Activated CD4-positive, alpha-beta T cell treated with anti-CD3 and anti-CD28 coated beads for 24 hours (primary cell): ENCODE measurements at regions not wholly inside any gene's neighbourhood (a gene's known extent, or its start where the extent isn't known, plus 50 kb on each side); places are given as distances from the start of the nearest gene placed in this dataset.
"Not testable (repeated sequence)": the region's sequence is repeated elsewhere in the genome, so short reads cannot be mapped to it uniquely, and the experiment has no call there.

Experiments used
- DNase-seq, 2 donors: peaks; one replicate each; pipeline ENCODE4 v3.0.0-alpha.2; 2020; ENCODE audit warnings: low read depth in 2 of 2

- no peak for DNase-seq
These were observed 300.0 kb upstream of the ALG10B start for GRCh38 chr12:38016602-38017001.

DNA sequence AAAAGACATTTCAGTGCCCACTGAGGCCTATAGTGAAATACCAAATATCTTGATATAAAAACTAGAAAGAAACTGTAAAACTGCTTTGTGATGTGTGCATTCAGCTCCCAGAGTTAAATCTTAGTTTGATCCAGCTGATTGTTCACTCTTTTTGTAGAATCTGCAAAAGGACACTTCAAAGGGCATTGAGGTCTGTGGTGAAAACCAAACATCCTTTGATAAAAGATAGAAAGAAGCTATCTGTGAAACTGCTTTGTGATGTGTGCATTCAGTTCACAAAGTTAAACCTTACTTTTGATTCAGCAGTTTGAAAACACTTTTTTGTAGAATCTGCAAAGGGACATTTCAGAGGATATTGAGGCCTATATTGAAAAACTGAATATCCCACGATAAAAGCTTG is 290.7 kb upstream of the ALG10B start:
- no peak for DNase-seq

DNA sequence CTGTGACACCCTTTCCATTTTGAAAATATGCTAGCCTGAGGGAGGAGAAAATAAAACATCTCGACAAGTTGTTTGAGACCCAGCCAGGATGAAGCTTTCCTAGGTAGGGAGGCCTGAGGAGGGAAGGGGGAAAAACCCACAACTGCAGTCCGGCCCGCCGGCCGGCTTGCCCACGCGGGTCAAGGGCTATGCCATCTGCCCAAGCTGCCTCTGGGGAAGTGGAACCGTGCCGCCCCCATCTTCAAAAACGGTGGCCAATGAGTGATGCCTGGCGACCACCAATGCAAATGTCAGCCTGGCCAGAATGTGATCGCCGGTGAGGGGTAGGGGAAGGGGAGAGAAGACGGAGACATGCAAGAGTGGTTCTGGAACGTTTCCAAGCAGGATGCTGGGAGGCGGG is 263.5 kb upstream of the ALG10B start:
- no peak for DNase-seq

DNA sequence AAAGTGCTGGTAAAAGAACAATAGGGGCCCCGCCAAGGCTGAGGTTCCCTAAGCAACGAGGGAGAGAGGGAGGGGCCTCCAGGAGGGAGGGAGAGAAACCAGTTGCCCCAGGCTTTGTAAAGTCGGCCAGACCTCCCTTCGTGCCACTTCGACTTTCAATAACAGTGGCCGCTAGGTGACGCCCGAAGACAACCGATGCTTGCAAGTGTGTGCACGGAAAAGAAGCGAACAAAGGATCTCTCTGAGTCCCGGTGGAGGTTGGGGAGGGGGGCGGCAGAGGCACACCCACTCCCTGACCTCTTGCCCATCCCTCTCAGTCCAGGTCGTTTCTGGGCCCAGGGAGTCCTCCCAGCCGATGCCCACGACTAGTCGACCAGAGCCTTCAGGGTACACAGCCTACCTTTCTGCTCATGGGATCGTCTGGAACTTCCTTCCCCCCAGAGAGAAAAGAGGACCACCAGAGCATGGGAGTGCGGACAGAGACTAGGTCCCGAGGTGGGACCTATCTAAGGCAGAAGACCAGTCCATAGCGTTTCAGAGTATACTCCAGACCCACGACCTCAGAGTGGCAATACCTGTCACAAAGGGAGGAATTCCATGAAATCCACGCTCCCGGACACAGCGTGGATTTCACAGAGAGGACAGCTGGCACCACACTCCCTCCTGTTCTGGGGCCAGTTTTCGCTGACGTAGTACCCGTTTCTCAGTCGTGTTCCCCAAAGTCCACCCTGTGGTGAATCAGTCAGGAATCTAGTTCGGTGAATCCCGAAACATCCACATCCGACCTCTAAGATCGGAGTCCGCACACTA is 262.7 kb upstream of the ALG10B start:
- DNase-seq: no peak

DNA sequence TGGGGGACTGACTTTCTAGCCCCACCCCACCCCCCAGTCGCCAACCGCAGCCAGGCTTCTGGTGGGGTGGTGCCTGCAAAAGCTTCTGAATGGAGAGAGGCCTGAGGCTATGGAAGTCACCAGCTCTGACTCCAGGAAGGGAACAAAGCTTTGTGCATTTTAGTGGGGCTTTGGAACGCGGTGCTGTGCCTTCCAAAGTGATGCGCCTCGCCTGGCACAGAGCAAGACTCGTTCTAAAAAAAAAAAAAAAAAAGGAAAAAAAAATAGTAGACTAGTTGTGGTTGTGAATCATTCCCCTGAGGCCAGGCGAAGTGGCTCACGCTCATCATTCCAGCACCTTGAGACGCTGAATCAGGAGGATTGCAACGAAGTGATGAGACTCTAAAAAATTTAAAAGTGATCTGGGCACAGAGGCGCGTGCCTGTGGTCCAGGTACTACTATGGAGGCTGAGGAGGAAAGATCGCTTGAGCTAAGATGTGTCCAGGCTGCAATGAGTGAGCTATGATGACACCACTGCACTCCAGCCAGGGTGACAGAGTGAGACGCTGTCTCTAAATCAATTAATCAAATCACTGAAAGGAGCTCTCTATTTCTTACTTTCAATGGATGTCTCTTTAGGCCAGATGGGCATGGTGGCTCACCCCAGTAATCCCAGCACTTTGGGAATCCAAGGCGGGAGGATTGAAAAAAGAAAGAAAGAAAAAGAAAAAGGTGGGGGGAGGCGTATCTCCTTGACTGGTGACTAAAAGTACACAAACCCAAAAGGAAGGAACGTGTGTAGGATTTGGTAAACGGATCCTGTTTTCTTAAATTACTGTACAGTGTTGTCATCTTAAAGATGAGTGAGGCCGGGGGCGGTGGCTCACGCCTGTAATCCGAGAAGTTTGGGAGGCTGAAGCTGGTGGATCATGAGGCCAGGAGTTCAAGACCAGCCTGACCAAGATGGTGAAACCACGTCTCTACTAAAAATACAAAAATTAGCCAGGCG is 259.6 kb upstream of the ALG10B start:
- no peak for DNase-seq

DNA sequence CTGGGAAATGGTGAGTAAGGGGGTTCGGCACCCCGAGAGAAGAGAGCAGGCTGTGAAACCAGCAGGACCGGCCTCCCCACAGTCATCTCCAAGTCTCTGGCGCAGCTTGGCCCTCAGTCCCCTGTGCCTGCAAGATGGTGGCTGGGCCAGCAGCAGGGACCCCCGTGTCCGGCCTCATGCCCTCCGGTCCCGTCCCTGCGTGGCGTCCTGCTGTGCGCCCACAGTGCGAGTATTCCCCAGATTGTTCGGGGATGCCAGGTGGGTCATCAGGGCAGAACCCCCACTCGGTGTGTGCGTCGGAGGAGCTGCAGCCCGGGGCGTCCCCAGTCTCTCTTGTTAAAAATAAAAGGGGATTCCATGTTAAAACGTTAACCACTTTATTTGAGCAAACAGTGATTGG is 216.9 kb upstream of the ALG10B start:
- DNase-seq: no peak

DNA sequence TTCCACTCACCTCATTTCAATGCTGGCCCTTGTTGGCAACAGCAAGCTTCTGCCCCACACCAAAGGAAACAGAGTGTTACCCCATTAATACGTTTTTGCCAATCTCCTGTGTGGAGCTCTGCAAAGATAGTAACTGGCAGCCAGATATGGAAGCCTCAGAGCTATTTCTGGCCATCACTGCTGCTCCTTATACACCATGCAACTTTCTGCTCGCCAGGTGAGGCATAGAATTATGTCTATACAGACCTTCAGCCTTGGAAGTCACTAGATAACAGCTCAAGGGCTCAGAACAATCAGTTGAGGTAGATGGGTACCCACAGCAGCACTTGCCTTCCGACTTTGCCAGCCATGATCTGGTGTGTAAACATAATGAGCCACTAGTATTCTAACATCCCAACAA is 214.8 kb upstream of the ALG10B start:
- DNase-seq: no peak

DNA sequence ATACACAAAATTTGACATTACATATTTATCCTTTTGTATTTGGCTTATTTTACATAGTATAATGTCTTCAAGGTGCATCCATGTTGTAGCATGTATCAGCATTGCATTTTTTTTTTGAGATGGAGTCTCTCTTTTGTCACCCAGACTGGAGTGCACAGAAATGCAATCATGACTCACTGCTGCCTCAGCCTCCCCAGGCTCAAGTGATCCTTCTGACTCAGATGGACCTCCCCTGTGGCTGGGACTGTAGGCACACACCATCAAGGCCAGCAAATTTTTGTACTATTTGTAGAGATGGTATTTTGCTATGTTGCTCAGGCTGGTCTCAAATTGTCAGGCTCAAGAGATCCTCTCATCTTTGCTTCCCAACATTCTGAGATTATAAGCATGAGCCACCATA is 214.4 kb upstream of the ALG10B start:
- no peak for DNase-seq

DNA sequence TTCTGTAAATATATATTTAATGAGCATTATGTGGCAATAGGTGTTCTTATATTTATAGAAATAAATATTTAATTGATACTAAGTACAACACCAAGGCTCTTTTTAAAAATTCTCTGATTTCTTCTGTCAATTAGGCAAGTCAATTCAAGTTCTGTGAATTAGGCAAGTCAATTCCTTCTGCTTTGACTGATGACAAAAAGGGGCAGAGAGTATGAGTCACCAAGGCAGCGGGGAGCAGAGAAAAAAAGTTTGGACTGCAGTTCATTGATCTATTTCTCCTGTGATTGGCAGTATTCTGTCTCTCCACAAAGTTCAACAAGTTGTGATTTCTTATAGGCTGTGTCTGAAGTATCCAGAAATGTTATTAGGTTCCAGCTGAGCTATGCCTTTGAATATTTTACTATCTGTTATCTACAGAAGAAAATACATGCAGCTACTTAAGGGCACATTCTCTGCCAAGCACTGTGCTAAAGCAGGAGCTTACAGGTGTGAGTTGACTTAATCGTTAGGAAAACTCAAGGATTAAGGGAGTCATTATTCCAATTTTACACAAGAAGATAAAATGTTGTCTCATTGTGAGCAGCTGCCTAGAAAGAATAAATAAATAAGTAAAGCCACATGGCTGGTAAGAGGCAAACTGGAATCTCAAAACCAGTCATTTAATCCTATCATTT is 206.4 kb upstream of the ALG10B start:
- no peak for DNase-seq

- DNase-seq: no peak
These were observed 202.6 kb upstream of the ALG10B start for GRCh38 chr12:38113991-38114390.

GRCh38 chr12:38116968-38117367 is 199.6 kb upstream of the ALG10B start:
- no peak for DNase-seq

DNA sequence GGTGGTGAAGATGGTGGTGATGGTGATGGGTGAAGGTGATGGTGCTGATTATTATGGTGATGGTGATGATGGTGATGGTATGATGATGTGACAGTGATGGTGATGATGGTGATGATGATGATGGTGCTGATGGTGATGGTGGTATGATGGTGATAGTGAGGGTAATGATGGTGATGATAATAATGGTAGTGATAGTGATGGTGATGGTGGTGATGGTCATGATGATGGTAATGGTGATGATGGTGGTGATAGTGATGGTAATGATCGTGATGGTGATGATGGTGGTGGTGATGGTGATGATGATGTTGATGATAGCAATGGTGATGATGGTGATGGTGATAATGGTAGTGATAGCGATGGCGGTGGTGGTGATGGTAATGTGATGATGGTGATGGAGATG is 197.9 kb upstream of the ALG10B start:
- no peak for DNase-seq

DNA sequence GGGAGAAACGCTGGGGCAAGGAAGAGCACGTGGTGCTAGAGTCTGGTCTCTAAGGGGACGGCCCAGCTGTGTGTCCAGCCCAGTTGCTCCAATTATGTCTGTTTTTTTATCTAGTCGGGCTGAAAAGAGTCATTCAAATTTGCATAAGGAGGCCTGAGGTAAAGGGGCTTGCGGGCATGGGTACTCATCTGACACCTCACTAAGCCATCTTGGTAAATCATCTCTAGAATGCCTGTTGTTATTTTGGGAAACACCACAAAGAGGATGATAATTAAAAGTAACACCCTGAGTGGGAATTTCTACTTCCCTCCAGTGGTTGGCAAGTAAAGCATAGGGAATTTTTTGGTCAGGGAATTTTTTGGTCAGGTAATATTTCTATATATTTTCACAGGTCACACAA is 196.1 kb upstream of the ALG10B start:
- no peak for DNase-seq

GRCh38 chr12:38123028-38123427 is 193.5 kb upstream of the ALG10B start:
- not testable (repeated sequence) for DNase-seq

DNA sequence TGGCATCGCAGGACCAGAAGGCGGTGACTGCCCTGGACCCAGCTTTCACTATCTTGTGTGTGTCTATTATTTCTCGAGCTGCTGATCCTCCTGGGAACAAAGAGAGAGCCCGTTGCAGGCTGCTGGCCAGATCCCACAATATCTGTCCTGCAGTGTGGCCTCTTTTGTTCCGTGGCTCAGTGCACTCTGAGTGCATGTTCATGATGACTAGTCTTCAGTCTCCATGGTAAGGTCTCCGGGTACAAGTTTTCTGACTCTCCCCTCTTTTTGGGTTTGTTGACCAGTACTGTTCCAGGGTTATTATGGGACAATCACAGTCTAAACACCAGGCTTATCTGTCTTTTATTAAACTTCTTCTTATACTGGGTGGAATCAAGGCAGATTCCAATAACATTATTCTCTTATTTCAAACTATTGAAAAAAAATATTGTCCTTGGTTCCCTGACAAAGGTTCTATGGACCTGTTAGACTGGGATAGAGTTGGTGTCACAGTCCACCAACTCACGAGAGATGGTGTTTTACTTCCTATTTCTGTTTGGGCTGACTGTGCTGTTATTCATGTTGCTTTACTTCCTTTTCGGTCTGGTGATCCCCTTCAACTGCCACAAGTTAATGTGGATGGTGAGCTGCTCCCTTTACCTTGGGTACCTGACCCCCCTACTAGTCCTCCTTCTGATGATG is 192.9 kb upstream of the ALG10B start:
- DNase-seq: no peak

GRCh38 chr12:38124247-38125012 is 192.1 kb upstream of the ALG10B start:
- no peak for DNase-seq

GRCh38 chr12:38132139-38132538 is 184.4 kb upstream of the ALG10B start:
- DNase-seq: no peak

DNA sequence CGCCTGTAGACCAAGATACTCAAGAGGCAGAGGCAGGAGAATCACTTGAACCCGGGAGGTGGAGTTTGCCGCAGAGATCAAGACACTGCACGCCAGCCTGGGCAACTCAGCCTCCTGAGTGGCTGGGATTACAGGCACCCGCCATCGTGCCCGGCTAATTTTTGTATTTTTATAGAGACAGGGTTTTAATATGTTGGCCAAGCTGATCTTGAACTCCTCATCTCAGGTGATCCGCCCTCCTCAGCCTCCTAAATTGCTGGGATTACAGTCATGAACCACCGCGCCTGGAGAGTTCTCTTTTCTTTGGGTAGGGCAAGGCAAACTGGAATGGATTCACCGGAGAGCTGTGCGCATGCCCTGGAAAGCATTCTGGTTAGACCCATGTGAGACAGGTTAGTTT is 179.3 kb upstream of the ALG10B start:
- DNase-seq: no peak

GRCh38 chr12:38137716-38138115 is 178.9 kb upstream of the ALG10B start:
- no peak for DNase-seq

DNA sequence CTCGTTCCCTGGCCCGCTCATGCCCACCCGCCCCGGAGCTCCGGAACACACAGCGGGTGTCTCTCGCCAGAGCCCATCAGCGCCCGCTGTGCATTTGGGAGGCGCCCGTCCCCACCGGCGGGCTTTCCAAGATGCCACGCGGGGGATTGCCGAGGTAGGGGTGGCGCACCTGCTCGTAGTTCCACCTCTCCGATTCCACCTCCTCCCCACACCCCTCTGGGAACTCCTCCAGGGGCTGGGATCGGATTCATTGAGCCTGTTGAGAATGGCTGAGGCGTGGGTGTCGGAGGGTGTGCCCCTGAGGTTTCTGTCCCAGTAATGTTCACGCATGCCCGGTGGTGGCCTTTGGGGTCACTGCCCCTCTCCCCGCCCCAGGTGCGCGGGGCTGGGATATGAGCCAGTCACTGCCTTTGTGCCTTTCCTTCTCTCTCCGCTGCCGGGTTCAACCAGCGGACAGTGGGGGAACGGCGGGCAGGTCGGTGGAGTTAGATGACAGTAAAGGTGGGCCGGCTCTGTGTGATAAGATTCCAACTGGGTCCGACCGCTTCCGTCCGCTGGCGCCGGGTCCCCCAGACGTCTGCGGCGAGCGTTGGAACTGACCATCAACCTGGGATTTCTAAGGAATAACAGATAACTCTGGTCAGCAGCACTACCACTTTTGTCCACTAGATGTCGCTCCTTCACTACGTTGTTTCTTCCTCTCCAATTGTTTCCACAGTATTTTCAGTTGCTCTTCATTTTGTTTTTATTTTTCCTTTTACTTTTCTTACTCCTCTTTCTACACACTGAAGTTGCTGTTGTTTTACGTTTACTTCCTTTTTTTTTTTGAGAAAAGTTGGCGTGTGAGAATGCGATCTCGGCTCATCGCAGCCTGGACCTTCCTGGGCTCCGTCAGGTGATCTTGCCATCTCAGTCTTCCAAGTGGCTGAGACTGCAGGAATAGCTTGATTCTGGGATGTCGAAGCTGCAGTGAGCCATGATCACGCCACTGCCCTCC is 178.1 kb upstream of the ALG10B start:
- DNase-seq: peak; percentile 52 to 57
